Tibial artery (tissue), 4 donors: ENCODE measurements at regions not wholly inside any gene's neighbourhood (a gene's known extent, or its start where the extent isn't known, plus 50 kb on each side); places are given as distances from the start of the nearest gene placed in this dataset.
"Not testable (repeated sequence)": the region's sequence is repeated elsewhere in the genome, so short reads cannot be mapped to it uniquely, and the experiment has no call there.

ENCODE experiments used
- DNase-seq, 2 donors: peaks; one replicate each; pipeline ENCODE4 v3.0.0-alpha.2; 2019
- H3K27ac ChIP-seq, 2 donors: fragments of 200-600 bp; sonication (generic) in 1 of 2; 1 replicate in 1 of 2; 2 replicates in 1 of 2; pipeline ENCODE4 v1.5.1; 2018 to 2019; ENCODE audit warnings: mild to moderate bottlenecking in 1 of 2
- H3K27me3 ChIP-seq, 2 donors: fragments of 200-600 bp; sonication (generic) in 1 of 2; one replicate each; pipeline versions ENCODE4 v1.5.1 to v1.6.0; 2016 to 2019
- H3K36me3 ChIP-seq, 3 donors: fragments of 200-600 bp; sonication (generic) in 2 of 3; one replicate each; pipeline ENCODE4 v1.5.1; 2016 to 2019; ENCODE audit warnings: mild to moderate bottlenecking in 2 of 3
- H3K4me1 ChIP-seq, 4 donors: fragments of 200-600 bp; sonication (generic) in 2 of 4; 1 replicate in 3 of 4; 2 replicates in 1 of 4; pipeline ENCODE4 v1.5.1; 2016 to 2019
- H3K4me3 ChIP-seq, 2 donors: fragments of 200-600 bp; sonication (generic) in 1 of 2; 1 replicate in 1 of 2; 2 replicates in 1 of 2; pipeline ENCODE4 v1.5.1; 2018 to 2019; ENCODE audit warnings: mild to moderate bottlenecking in 2 of 2
- H3K9me3 ChIP-seq, 3 donors: fragments of 200-600 bp; sonication (generic) in 1 of 3; one replicate each; pipeline ENCODE4 v1.5.1; 2016 to 2019
- intact Hi-C: fragments of 100-400 bp; cut with DNase I; formaldehyde crosslinking; loops from one replicate; pipeline ENCODE4 v1.15.0; 2023; ENCODE audit warnings: low total_unique reads
- TF ChIP-seq, protein P1 (sequence below), 2 experiments: fragments of 200-600 bp in 1 of 2; fragments of 450-650 bp in 1 of 2; IDR thresholded peaks; one replicate each; pipeline ENCODE4 v1.5.1; 2017 to 2019; ENCODE audit warnings: antibody characterized with exemption in 2 of 2, mild to moderate bottlenecking in 1 of 2, moderate library complexity in 1 of 2

DNA sequence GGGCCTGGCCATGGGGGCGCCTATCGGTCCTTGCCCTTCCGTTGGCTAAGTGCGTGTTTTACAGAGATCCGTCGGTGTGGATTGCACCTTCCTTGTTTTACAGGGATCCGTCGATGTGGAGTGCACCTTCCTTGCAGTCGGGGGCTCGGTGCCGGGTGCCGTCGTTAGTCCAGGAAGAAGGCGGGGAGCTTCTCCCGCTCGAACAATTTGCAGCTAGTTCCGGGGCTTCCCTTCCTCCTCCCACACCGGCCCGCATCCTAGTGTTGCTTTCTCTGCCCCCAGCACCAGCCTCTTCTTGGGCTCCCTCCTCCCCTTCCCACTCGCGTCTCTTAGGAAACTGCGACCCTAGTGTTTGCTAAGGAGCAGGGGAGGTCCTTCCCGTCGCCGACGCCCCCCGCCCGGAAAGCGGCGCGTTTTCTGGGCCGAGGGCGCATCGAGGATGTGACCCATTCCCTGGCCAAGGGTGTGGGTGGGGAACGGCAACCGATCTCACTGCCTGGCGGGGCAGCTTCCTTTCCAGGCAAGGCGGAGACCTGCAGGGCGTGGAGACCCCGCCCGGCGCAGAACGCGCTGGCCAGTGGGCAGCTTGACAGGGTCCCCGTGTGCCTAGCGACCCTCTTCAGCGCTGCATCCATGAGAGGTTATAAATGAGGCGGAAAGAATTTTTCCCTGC is 75.7 kb upstream of the ZNF91 start:
- Histone ChIP-seq H3K4me3 (no peak overlapping the region), H3K27me3 (peaks cover 0 to 15% of the 10 kb centered on the region in 2 donors), H3K4me1 (no peaks in the 10 kb centered on the region), H3K9me3 (peaks cover 0 to 9% (median 0%) of the 10 kb centered on the region in 3 donors), H3K36me3 (no peaks in the 10 kb centered on the region), H3K27ac (no peak overlapping the region)
- intact Hi-C loops = no loop called here
- TF ChIP-seq, protein P1, sequence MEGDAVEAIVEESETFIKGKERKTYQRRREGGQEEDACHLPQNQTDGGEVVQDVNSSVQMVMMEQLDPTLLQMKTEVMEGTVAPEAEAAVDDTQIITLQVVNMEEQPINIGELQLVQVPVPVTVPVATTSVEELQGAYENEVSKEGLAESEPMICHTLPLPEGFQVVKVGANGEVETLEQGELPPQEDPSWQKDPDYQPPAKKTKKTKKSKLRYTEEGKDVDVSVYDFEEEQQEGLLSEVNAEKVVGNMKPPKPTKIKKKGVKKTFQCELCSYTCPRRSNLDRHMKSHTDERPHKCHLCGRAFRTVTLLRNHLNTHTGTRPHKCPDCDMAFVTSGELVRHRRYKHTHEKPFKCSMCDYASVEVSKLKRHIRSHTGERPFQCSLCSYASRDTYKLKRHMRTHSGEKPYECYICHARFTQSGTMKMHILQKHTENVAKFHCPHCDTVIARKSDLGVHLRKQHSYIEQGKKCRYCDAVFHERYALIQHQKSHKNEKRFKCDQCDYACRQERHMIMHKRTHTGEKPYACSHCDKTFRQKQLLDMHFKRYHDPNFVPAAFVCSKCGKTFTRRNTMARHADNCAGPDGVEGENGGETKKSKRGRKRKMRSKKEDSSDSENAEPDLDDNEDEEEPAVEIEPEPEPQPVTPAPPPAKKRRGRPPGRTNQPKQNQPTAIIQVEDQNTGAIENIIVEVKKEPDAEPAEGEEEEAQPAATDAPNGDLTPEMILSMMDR (IDR thresholded peaks at IDR 0.05) = no peak
- no peak for DNase-seq

DNA sequence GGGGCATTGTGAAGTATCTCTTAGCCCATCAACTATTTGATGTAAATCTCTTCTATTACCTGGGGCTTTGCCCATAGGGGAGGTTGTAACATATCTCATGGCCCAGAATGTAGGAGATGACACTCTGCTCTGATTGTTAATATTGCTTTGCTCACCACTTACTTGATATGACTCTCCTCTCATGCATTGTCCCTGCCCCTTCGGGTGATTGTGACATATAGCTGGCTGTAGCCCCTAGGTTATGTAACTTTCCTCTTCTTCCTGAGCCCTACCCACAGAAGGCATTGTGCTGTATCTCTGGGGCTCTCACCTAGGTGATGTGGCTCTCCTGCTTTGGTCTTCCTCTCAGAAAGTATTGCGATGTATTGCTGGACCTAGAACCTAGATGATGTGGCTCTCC is 69.1 kb upstream of the ZNF91 start:
- H3K27me3 ChIP-seq, H3K4me1 ChIP-seq, DNase-seq, H3K36me3 ChIP-seq, H3K4me3 ChIP-seq, intact Hi-C loops, H3K27ac ChIP-seq, H3K9me3 ChIP-seq: not testable (repeated sequence)

DNA sequence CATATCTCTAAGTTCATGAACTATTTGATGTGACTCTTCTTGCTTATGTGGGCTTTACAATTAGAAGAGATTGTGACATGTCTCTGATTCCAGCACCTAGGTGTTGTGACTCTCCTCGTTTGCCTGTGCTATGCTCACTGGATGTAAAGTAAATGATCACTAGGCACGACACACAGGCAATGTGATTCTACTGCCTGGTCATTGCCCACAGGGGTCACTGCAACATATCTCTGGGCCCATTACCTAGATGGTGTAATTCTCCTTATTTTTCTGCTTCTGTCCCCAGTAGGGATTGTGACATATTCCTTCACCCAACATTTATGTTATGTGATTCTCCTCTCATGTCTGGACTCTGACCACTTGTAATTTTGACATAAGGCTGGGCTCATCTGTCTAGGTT is 65.8 kb upstream of the ZNF91 start:
- H3K27ac ChIP-seq = no peak overlapping the region
- H3K9me3 ChIP-seq = no peaks in the 10 kb centered on the region
- no peak overlapping the region for H3K4me3 ChIP-seq
- H3K36me3 ChIP-seq = no peaks in the 10 kb centered on the region
- TF ChIP-seq, protein P1 (IDR thresholded peaks at IDR 0.05) = no peak
- intact Hi-C loops = no loop called here
- no peaks in the 10 kb centered on the region for H3K4me1 ChIP-seq
- no peak for DNase-seq
- H3K27me3 ChIP-seq = no peaks in the 10 kb centered on the region

DNA sequence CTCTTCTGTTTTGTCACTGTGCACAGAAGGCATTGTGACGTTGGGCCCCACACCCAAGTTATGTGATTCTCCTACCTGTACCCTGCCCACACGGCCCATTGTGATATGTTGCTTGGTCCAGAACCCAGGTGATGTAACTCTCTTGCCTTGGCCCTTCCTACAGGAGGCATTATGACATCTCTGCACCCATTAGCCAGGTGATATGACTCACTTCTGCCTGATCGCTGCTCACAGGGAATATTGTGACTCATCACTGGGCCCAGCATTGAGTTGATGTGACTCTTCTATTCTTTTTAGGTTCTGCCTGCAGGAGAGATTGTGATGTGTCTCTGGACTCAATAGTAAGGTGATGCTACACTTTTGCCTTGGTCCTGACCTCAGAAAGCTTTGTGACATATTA is 65.4 kb upstream of the ZNF91 start:
- no peak overlapping the region for H3K4me3 ChIP-seq
- no peaks in the 10 kb centered on the region for H3K27me3 ChIP-seq
- H3K27ac ChIP-seq = no peak overlapping the region
- intact Hi-C loops = no loop called here
- DNase-seq = no peak
- no peaks in the 10 kb centered on the region for H3K4me1 ChIP-seq
- TF ChIP-seq, protein P1 (IDR thresholded peaks at IDR 0.05) = no peak
- no peaks in the 10 kb centered on the region for H3K9me3 ChIP-seq
- no peaks in the 10 kb centered on the region for H3K36me3 ChIP-seq
